ENCODE measurements at regions not wholly inside any gene's neighbourhood (a gene's known extent, or its start where the extent isn't known, plus 50 kb on each side); places are given as distances from the start of the nearest gene placed in this dataset.

- DNase-seq = no peak
Observed at GRCh38 chr1:228899421-228899956, 164.2 kb downstream of the RHOU start.

- DNase-seq = no peak
Observed at GRCh38 chr1:228900099-228900885, 165.0 kb downstream of the RHOU start.

GRCh38 chr1:228900886-228901392 lies 165.7 kb downstream of the RHOU start:
- no peak for DNase-seq

- DNase-seq = no peak
Observed at GRCh38 chr1:228901936-228902681, 166.8 kb downstream of the RHOU start.

GRCh38 chr1:228902781-228903433 lies 167.6 kb downstream of the RHOU start:
- no peak for DNase-seq

GRCh38 chr1:228903434-228904071 lies 168.3 kb downstream of the RHOU start:
- DNase-seq = no peak

GRCh38 chr1:228904222-228904621 lies 168.9 kb downstream of the RHOU start:
- no peak for DNase-seq

- DNase-seq = no peak
Observed at GRCh38 chr1:228905701-228906101, 170.4 kb downstream of the RHOU start.

GRCh38 chr1:228906223-228906860 lies 171.1 kb downstream of the RHOU start:
- no peak for DNase-seq

- DNase-seq = no peak
Observed at GRCh38 chr1:228911225-228912210, 176.2 kb downstream of the RHOU start.

GRCh38 chr1:228913626-228914414 lies 178.5 kb downstream of the RHOU start:
- no peak for DNase-seq

- no peak for DNase-seq
Observed at GRCh38 chr1:228914700-228915099, 179.4 kb downstream of the RHOU start.

GRCh38 chr1:228917342-228917741 lies 182.1 kb downstream of the RHOU start:
- no peak for DNase-seq

GRCh38 chr1:228917755-228918154 lies 182.5 kb downstream of the RHOU start:
- DNase-seq = no peak

- DNase-seq = no peak
Observed at GRCh38 chr1:228918335-228918734, 183.1 kb downstream of the RHOU start.

GRCh38 chr1:228919914-228920313 lies 184.6 kb downstream of the RHOU start:
- DNase-seq = no peak

GRCh38 chr1:228920831-228921230 lies 185.6 kb downstream of the RHOU start:
- DNase-seq = no peak

- DNase-seq = no peak
Observed at GRCh38 chr1:228921481-228921880, 186.2 kb downstream of the RHOU start.

- no peak for DNase-seq
Observed at GRCh38 chr1:228922722-228923376, 187.6 kb downstream of the RHOU start.

Data from RPMI8226 (cell line).